ENCODE measurements at regions not wholly inside any gene's neighbourhood (a gene's known extent, or its start where the extent isn't known, plus 50 kb on each side); places are given as distances from the start of the nearest gene placed in this dataset.
"Not testable (repeated sequence)": the region's sequence is repeated elsewhere in the genome, so short reads cannot be mapped to it uniquely, and the experiment has no call there.

GRCh38 chr10:25748509-25748908 lies 185.5 kb upstream of the MYO3A start:
- TF ChIP-seq ZNF565 (CRISPR knock-in tag; conservative IDR thresholded peaks at IDR 0.05; ENCODE audit: low read depth) = no peak
- no peak for TF ChIP-seq BACH2 (CRISPR knock-in tag; IDR thresholded peaks at IDR 0.05; ENCODE audit: borderline replicate concordance)
- no peak for TF ChIP-seq TOX (CRISPR knock-in tag; IDR thresholded peaks at IDR 0.05; ENCODE audit: borderline replicate concordance)
- no peak for TF ChIP-seq ARNTL (CRISPR knock-in tag; IDR thresholded peaks at IDR 0.05; ENCODE audit: borderline replicate concordance, low read depth)
- no peak for TF ChIP-seq ZC3H10 (CRISPR knock-in tag; IDR thresholded peaks at IDR 0.05)
- no peak for TF ChIP-seq PPARA (CRISPR knock-in tag; IDR thresholded peaks at IDR 0.05; ENCODE audit: borderline replicate concordance)
- TF ChIP-seq, protein P1, sequence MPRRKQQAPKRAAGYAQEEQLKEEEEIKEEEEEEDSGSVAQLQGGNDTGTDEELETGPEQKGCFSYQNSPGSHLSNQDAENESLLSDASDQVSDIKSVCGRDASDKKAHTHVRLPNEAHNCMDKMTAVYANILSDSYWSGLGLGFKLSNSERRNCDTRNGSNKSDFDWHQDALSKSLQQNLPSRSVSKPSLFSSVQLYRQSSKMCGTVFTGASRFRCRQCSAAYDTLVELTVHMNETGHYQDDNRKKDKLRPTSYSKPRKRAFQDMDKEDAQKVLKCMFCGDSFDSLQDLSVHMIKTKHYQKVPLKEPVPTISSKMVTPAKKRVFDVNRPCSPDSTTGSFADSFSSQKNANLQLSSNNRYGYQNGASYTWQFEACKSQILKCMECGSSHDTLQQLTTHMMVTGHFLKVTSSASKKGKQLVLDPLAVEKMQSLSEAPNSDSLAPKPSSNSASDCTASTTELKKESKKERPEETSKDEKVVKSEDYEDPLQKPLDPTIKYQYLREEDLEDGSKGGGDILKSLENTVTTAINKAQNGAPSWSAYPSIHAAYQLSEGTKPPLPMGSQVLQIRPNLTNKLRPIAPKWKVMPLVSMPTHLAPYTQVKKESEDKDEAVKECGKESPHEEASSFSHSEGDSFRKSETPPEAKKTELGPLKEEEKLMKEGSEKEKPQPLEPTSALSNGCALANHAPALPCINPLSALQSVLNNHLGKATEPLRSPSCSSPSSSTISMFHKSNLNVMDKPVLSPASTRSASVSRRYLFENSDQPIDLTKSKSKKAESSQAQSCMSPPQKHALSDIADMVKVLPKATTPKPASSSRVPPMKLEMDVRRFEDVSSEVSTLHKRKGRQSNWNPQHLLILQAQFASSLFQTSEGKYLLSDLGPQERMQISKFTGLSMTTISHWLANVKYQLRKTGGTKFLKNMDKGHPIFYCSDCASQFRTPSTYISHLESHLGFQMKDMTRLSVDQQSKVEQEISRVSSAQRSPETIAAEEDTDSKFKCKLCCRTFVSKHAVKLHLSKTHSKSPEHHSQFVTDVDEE (CRISPR knock-in tag; IDR thresholded peaks at IDR 0.05) = no peak
- TF ChIP-seq CSDC2 (CRISPR knock-in tag; IDR thresholded peaks at IDR 0.05) = no peak
- TF ChIP-seq, protein P2, sequence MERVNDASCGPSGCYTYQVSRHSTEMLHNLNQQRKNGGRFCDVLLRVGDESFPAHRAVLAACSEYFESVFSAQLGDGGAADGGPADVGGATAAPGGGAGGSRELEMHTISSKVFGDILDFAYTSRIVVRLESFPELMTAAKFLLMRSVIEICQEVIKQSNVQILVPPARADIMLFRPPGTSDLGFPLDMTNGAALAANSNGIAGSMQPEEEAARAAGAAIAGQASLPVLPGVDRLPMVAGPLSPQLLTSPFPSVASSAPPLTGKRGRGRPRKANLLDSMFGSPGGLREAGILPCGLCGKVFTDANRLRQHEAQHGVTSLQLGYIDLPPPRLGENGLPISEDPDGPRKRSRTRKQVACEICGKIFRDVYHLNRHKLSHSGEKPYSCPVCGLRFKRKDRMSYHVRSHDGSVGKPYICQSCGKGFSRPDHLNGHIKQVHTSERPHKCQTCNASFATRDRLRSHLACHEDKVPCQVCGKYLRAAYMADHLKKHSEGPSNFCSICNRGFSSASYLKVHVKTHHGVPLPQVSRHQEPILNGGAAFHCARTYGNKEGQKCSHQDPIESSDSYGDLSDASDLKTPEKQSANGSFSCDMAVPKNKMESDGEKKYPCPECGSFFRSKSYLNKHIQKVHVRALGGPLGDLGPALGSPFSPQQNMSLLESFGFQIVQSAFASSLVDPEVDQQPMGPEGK (CRISPR knock-in tag; IDR thresholded peaks at IDR 0.05; ENCODE audit: borderline replicate concordance) = no peak
- no peak for TF ChIP-seq TCF4 (CRISPR knock-in tag; IDR thresholded peaks at IDR 0.05; ENCODE audit: borderline replicate concordance)
- ATAC-seq = no peak

- no peak for TF ChIP-seq SNAI2 (CRISPR knock-in tag; IDR thresholded peaks at IDR 0.05)
- no peak for TF ChIP-seq CSDC2 (CRISPR knock-in tag; IDR thresholded peaks at IDR 0.05)
- TF ChIP-seq ZFP3 (CRISPR knock-in tag; IDR thresholded peaks at IDR 0.05) = no peak
- TF ChIP-seq, protein P3, sequence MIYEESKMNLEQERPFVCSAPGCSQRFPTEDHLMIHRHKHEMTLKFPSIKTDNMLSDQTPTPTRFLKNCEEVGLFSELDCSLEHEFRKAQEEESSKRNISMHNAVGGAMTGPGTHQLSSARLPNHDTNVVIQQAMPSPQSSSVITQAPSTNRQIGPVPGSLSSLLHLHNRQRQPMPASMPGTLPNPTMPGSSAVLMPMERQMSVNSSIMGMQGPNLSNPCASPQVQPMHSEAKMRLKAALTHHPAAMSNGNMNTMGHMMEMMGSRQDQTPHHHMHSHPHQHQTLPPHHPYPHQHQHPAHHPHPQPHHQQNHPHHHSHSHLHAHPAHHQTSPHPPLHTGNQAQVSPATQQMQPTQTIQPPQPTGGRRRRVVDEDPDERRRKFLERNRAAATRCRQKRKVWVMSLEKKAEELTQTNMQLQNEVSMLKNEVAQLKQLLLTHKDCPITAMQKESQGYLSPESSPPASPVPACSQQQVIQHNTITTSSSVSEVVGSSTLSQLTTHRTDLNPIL (CRISPR knock-in tag; IDR thresholded peaks at IDR 0.05; ENCODE audit: low read depth) = no peak
- no peak for TF ChIP-seq ESRRG (CRISPR knock-in tag; IDR thresholded peaks at IDR 0.05)
- TF ChIP-seq ISL1 (CRISPR knock-in tag; IDR thresholded peaks at IDR 0.05) = no peak
- no peak for ATAC-seq
Measured at GRCh38 chr10:25753776-25754175, 180.3 kb upstream of the MYO3A start.

GRCh38 chr10:25755874-25756273 lies 178.2 kb upstream of the MYO3A start:
- ATAC-seq = not testable (repeated sequence)

- TF ChIP-seq SNAI2 (CRISPR knock-in tag; IDR thresholded peaks at IDR 0.05) = no peak
- no peak for TF ChIP-seq ZFP30 (CRISPR knock-in tag; IDR thresholded peaks at IDR 0.05)
- TF ChIP-seq ARNTL (CRISPR knock-in tag; IDR thresholded peaks at IDR 0.05; ENCODE audit: borderline replicate concordance, low read depth) = no peak
- TF ChIP-seq ZNF565 (CRISPR knock-in tag; conservative IDR thresholded peaks at IDR 0.05; ENCODE audit: low read depth) = no peak
- no peak for TF ChIP-seq RARB (CRISPR knock-in tag; IDR thresholded peaks at IDR 0.05)
- ATAC-seq = no peak
Measured at GRCh38 chr10:25756784-25757183, 177.2 kb upstream of the MYO3A start.

DNA sequence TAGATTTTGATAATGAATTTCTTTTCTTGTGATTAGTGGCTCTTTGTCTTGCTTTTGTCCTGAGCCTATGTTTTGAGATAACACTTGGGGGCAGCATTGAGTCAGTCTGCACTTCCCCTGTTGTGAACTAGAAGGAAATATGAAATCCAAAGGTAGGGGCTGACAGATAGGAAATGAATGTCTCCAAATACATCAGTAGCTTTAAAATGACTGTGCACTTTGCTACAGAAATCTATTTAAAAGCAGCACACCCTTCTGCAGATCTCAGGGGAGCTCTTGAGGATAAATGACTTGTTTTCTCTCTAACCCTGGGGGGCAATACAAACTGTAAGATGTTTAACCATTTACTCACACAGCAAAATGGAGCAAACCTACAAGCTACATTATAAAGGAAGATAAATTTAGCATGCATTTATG lies 176.0 kb upstream of the MYO3A start:
- no peak for ATAC-seq
- TF ChIP-seq TCF4 (CRISPR knock-in tag; IDR thresholded peaks at IDR 0.05; ENCODE audit: borderline replicate concordance) (no peak), BACH2 (CRISPR knock-in tag; IDR thresholded peaks at IDR 0.05; ENCODE audit: borderline replicate concordance) (no peak), ZNF8 (CRISPR knock-in tag; IDR thresholded peaks at IDR 0.05) (no peak), GLIS3 (CRISPR knock-in tag; IDR thresholded peaks at IDR 0.05) (no peak), PPARA (CRISPR knock-in tag; IDR thresholded peaks at IDR 0.05; ENCODE audit: borderline replicate concordance) (no peak), CSDC2 (CRISPR knock-in tag; IDR thresholded peaks at IDR 0.05) (no peak), ZNF565 (CRISPR knock-in tag; conservative IDR thresholded peaks at IDR 0.05; ENCODE audit: low read depth) (no peak), ZC3H10 (CRISPR knock-in tag; IDR thresholded peaks at IDR 0.05) (no peak), SNAI2 (CRISPR knock-in tag; IDR thresholded peaks at IDR 0.05) (no peak), ZFP30 (CRISPR knock-in tag; IDR thresholded peaks at IDR 0.05) (no peak), ESRRG (CRISPR knock-in tag; IDR thresholded peaks at IDR 0.05) (no peak), OSR1 (CRISPR knock-in tag; IDR thresholded peaks at IDR 0.05) (no peak), ZNF70 (CRISPR knock-in tag; IDR thresholded peaks at IDR 0.05) (no peak), ZFP3 (CRISPR knock-in tag; IDR thresholded peaks at IDR 0.05) (no peak), POU6F1 (CRISPR knock-in tag; IDR thresholded peaks at IDR 0.05; ENCODE audit: borderline replicate concordance, low read depth) (no peak), ISL1 (CRISPR knock-in tag; IDR thresholded peaks at IDR 0.05) (no peak), TOX (CRISPR knock-in tag; IDR thresholded peaks at IDR 0.05; ENCODE audit: borderline replicate concordance) (no peak), ARNTL (CRISPR knock-in tag; IDR thresholded peaks at IDR 0.05; ENCODE audit: borderline replicate concordance, low read depth) (no peak)
- TF ChIP-seq, protein P2 (CRISPR knock-in tag; IDR thresholded peaks at IDR 0.05; ENCODE audit: borderline replicate concordance) = no peak
- TF ChIP-seq, protein P4, sequence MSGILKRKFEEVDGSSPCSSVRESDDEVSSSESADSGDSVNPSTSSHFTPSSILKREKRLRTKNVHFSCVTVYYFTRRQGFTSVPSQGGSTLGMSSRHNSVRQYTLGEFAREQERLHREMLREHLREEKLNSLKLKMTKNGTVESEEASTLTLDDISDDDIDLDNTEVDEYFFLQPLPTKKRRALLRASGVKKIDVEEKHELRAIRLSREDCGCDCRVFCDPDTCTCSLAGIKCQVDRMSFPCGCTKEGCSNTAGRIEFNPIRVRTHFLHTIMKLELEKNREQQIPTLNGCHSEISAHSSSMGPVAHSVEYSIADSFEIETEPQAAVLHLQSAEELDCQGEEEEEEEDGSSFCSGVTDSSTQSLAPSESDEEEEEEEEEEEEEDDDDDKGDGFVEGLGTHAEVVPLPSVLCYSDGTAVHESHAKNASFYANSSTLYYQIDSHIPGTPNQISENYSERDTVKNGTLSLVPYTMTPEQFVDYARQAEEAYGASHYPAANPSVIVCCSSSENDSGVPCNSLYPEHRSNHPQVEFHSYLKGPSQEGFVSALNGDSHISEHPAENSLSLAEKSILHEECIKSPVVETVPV (CRISPR knock-in tag; IDR thresholded peaks at IDR 0.05) = no peak

All from SK-N-SH treated with all-trans-retinoic acid at 6 μM for 48 hours (cell line).